CD1c-positive myeloid dendritic cell (primary cell): ENCODE measurements at regions not wholly inside any gene's neighbourhood (a gene's known extent, or its start where the extent isn't known, plus 50 kb on each side); places are given as distances from the start of the nearest gene placed in this dataset.

Experiments used
- DNase-seq: peaks from one replicate; pipeline ENCODE4 v3.0.0-alpha.2; 2016; ENCODE audit errors: extremely low spot score

- DNase-seq, result no peak
These were observed 235.0 kb upstream of the ZC3H12C start for GRCh38 chr11:109858152-109858551.

GRCh38 chr11:109859045-109859724, 234.0 kb upstream of the ZC3H12C start:
- DNase-seq, result no peak

- no peak for DNase-seq
These were observed 230.4 kb upstream of the ZC3H12C start for GRCh38 chr11:109862835-109863234.

- no peak for DNase-seq
These were observed 229.0 kb upstream of the ZC3H12C start for GRCh38 chr11:109864151-109864661.

GRCh38 chr11:109864834-109865547, 228.2 kb upstream of the ZC3H12C start:
- no peak for DNase-seq

- DNase-seq, result no peak
These were observed 227.5 kb upstream of the ZC3H12C start for GRCh38 chr11:109865548-109866186.

GRCh38 chr11:109867784-109868183, 225.4 kb upstream of the ZC3H12C start:
- DNase-seq, result no peak

- DNase-seq, result no peak
These were observed 223.7 kb upstream of the ZC3H12C start for GRCh38 chr11:109869536-109869935.

GRCh38 chr11:109870297-109870696, 222.9 kb upstream of the ZC3H12C start:
- DNase-seq, result no peak

- no peak for DNase-seq
These were observed 216.1 kb upstream of the ZC3H12C start for GRCh38 chr11:109877043-109877442.

- DNase-seq, result no peak
These were observed 208.7 kb upstream of the ZC3H12C start for GRCh38 chr11:109884501-109884900.

- no peak for DNase-seq
These were observed 208.2 kb upstream of the ZC3H12C start for GRCh38 chr11:109885006-109885405.

- DNase-seq, result no peak
These were observed 200.8 kb upstream of the ZC3H12C start for GRCh38 chr11:109892321-109892794.

- no peak for DNase-seq
These were observed 198.9 kb upstream of the ZC3H12C start for GRCh38 chr11:109894242-109894641.

GRCh38 chr11:109898592-109898991, 194.6 kb upstream of the ZC3H12C start:
- no peak for DNase-seq

- no peak for DNase-seq
These were observed 190.3 kb upstream of the ZC3H12C start for GRCh38 chr11:109902764-109903433.

- peak; percentile 24 for DNase-seq
These were observed 181.7 kb upstream of the ZC3H12C start for GRCh38 chr11:109911488-109911887.

GRCh38 chr11:109914038-109914437, 179.2 kb upstream of the ZC3H12C start:
- DNase-seq, result no peak

GRCh38 chr11:109914809-109915653, 178.2 kb upstream of the ZC3H12C start:
- no peak for DNase-seq

GRCh38 chr11:109926941-109927340, 166.3 kb upstream of the ZC3H12C start:
- DNase-seq, result no peak

GRCh38 chr11:109929308-109929707, 163.9 kb upstream of the ZC3H12C start:
- no peak for DNase-seq
